Kidney (tissue), 13 donors: ENCODE measurements at regions not wholly inside any gene's neighbourhood (a gene's known extent, or its start where the extent isn't known, plus 50 kb on each side); places are given as distances from the start of the nearest gene placed in this dataset.

ENCODE experiments used
- DNase-seq, 5 donors: peaks; one replicate each; pipeline ENCODE4 v3.0.0-alpha.2; 2013 to 2020
- FAIRE-seq: peaks from 2 replicates; lab custom pipeline; 2012; peaks lifted over from hg19 to GRCh38; lab: Jason Lieb, UNC
- H3K27ac ChIP-seq, 2 donors: one replicate each; pipeline ENCODE4 v1.7.0; 2013; ENCODE audit warnings: low read depth in 2 of 2, low read length in 2 of 2, inconsistent platforms in 1 of 2
- H3K27me3 ChIP-seq: one replicate; pipeline ENCODE4 v1.7.1; 2013; ENCODE audit warnings: low read length, inconsistent platforms; ENCODE audit not compliant: control insufficient read depth, insufficient read depth
- H3K36me3 ChIP-seq, 3 donors: one replicate each; pipeline versions ENCODE4 v1.7.0 to v1.7.1; 2013; ENCODE audit warnings: low read length in 3 of 3, control low read depth in 1 of 3, inconsistent platforms in 1 of 3; ENCODE audit not compliant: insufficient read depth in 3 of 3, control insufficient read depth in 2 of 3
- H3K4me1 ChIP-seq, 3 donors: one replicate each; pipeline versions ENCODE4 v1.7.0 to v1.7.1; 2013; ENCODE audit warnings: low read length in 3 of 3, inconsistent platforms in 1 of 3, low read depth in 1 of 3; ENCODE audit not compliant: control insufficient read depth in 2 of 3, insufficient read depth in 2 of 3
- H3K4me3 ChIP-seq, 3 donors: one replicate each; pipeline versions ENCODE4 v1.7.0 to v1.8.1; 2013; ENCODE audit warnings: low read length in 3 of 3, control low read depth in 1 of 3, inconsistent platforms in 1 of 3
- H3K9ac ChIP-seq, 3 donors: one replicate each; pipeline versions ENCODE4 v1.7.0 to v1.7.1; 2013; ENCODE audit warnings: low read length in 3 of 3, control low read depth in 1 of 3, inconsistent platforms in 1 of 3
- H3K9me3 ChIP-seq, 3 donors: one replicate each; pipeline versions ENCODE4 v1.7.0 to v1.7.1; 2013; ENCODE audit warnings: low read length in 3 of 3, control low read depth in 1 of 3, inconsistent platforms in 1 of 3; ENCODE audit not compliant: control insufficient read depth in 2 of 3, insufficient read depth in 1 of 3
- CTCF ChIP-seq: IDR thresholded peaks from 3 replicates; pipeline ENCODE4 v1.5.1; 2012; ENCODE audit warnings: mild to moderate bottlenecking, moderate library complexity, borderline replicate concordance; ENCODE audit not compliant: insufficient read depth; ENCODE audit errors: extremely low read depth
- intact Hi-C: fragments of 100-400 bp; cut with DNase I; formaldehyde crosslinking; loops from one replicate; pipeline ENCODE4 v1.11.1; 2022
- donor health status: control.
- donor health status: control.
- donor health status: control.
- donor health status: control.
- donor health status: control.
- donor health status: DM: yes; HTN: yes; CAD: no.
- donor health status: Normal renal cell carcinoma (clear cell type).

DNA sequence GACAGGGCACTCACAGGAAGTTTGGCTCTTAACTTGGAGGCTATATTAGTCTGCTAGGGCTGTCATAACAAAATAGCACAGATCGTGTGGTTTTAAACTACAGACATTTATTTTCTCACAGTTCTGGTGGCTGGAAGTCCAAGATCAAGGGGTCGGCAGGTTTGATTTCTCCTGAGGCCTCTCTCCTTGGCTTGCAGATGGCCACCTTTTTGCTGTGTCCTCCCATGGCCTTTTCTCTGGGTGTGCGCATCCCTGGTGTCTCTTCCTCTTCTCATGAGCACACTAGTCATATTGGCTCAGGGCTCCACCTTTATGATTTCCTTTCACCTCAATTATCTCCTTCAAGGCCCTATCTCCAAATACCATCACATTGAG is 69.3 kb downstream of the FOXB1 start:
- Histone ChIP-seq H3K4me1 (no peaks in the 10 kb centered on the region), H3K27me3 (no peaks in the 10 kb centered on the region), H3K4me3 (no peak overlapping the region), H3K27ac (no peak overlapping the region), H3K9me3 (no peaks in the 10 kb centered on the region), H3K36me3 (no peaks in the 10 kb centered on the region), H3K9ac (no peak overlapping the region)
- intact Hi-C loops = no loop called here
- DNase-seq = no peak
- FAIRE-seq = no peak
- TF ChIP-seq CTCF = no peak

DNA sequence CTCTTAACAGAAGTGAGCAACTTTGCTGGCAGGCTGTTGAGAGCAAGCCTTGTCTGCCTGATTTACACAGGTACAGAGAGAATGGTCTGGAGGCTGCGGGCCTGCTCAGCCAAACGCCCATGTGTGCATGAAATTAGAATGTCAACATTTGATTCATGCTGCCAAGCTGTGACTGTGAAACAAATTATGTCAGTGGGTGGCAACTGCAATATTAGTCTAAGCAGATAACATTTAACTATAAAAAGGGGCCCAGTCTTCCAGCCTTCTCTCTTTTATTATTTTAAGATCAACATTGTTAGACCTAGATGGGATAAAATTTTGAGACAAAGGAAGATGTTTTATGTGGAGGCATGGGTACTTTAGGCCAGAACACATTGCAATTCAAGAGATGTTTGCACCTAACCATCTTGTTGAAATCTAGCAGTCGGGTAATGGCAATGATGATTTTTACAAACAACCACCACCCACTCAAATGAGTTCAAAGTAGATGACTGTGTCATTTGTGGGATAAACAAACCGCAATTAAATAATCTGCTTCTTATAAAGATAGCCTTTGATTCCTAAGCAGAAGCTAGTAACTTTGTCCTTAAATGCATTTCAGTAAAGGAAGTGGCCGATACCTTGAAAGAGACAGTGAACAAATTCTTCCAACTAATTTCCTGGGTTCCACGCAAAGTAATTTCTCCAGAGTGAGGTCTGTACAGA is 70.2 kb downstream of the FOXB1 start:
- FAIRE-seq = no peak
- no peaks in the 10 kb centered on the region for H3K9me3 ChIP-seq
- no peak overlapping the region for H3K4me3 ChIP-seq
- no peak for TF ChIP-seq CTCF
- H3K27me3 ChIP-seq = no peaks in the 10 kb centered on the region
- peak in 4 of 5 donors; percentile 35 to 73 (median 56) for DNase-seq
- no peak overlapping the region for H3K27ac ChIP-seq
- no peaks in the 10 kb centered on the region for H3K4me1 ChIP-seq
- H3K9ac ChIP-seq = no peak overlapping the region
- intact Hi-C loops = no loop called here
- H3K36me3 ChIP-seq = no peaks in the 10 kb centered on the region

GRCh38 chr15:60076045-60076444 is 71.9 kb downstream of the FOXB1 start:
- H3K9me3 ChIP-seq = no peaks in the 10 kb centered on the region
- H3K27ac ChIP-seq = no peak overlapping the region
- H3K4me1 ChIP-seq = no peaks in the 10 kb centered on the region
- intact Hi-C loops = no loop called here
- FAIRE-seq (no peak), DNase-seq (no peak)
- H3K36me3 ChIP-seq = no peaks in the 10 kb centered on the region
- no peaks in the 10 kb centered on the region for H3K27me3 ChIP-seq
- H3K4me3 ChIP-seq = no peak overlapping the region
- no peak overlapping the region for H3K9ac ChIP-seq
- TF ChIP-seq CTCF = no peak
